ENCODE measurements at regions not wholly inside any gene's neighbourhood (a gene's known extent, or its start where the extent isn't known, plus 50 kb on each side); places are given as distances from the start of the nearest gene placed in this dataset.

DNA sequence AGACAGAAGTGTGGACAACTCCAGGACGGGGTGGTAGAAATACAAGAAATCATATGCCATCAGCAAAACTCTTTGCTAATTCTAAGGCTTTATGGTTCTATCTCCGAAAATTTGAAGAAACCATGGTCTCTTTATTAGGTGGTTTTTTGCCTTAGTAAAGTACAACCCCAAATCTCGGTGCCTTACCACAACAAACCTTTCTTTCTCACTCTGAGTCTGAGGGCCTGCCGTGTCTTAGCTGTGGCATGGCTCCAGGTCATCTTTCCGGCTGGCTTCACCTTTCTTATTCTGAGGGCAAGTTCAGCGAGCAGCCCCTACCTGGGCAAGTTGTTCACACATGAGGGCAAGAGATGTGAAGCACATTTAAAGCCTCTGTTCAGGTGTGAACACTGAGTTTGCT is 280.6 kb downstream of the TTLL7 start:
- Histone ChIP-seq H3K36me3 (no peaks in the 10 kb centered on the region), H3K4me3 (no peak overlapping the region), H3K4me1 (no peaks in the 10 kb centered on the region), H3K9me3 (no peaks in the 10 kb centered on the region), H3K27ac (no peak overlapping the region), H3K27me3 (no peaks in the 10 kb centered on the region)
- WGBS, 2 donors, result 79 to 85% methylated on average over 6 of the region's 6 CpGs
- no peak for TF ChIP-seq POLR2A (IDR thresholded peaks at IDR 0.05)
- TF ChIP-seq, protein P1, sequence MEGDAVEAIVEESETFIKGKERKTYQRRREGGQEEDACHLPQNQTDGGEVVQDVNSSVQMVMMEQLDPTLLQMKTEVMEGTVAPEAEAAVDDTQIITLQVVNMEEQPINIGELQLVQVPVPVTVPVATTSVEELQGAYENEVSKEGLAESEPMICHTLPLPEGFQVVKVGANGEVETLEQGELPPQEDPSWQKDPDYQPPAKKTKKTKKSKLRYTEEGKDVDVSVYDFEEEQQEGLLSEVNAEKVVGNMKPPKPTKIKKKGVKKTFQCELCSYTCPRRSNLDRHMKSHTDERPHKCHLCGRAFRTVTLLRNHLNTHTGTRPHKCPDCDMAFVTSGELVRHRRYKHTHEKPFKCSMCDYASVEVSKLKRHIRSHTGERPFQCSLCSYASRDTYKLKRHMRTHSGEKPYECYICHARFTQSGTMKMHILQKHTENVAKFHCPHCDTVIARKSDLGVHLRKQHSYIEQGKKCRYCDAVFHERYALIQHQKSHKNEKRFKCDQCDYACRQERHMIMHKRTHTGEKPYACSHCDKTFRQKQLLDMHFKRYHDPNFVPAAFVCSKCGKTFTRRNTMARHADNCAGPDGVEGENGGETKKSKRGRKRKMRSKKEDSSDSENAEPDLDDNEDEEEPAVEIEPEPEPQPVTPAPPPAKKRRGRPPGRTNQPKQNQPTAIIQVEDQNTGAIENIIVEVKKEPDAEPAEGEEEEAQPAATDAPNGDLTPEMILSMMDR (IDR thresholded peaks at IDR 0.05), result no peak
- intact Hi-C loops (cut with DNase I), result no loop called here
- no peak for DNase-seq

DNA sequence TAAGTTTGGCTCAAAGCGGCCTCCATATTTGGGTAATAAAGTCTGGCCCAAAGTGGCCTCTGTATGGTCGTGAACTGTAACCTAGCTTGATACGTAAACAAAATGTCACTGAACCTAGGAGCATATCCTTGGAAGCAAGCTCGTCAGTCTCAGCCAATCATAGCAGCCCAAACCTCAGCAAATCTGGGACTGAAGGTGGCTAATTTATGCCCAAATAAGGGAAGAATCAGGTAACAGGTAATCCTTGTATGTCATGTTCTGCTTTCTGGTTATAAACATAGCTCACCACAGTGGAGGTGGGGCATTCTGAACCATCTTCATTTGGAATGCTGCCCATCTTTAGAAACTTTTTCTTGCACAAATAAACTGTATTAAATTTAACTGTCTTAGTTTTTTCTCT is 281.1 kb downstream of the TTLL7 start:
- H3K27ac ChIP-seq, result no peak overlapping the region
- TF ChIP-seq POLR2A (IDR thresholded peaks at IDR 0.05), result no peak
- TF ChIP-seq, protein P1 (IDR thresholded peaks at IDR 0.05), result no peak
- no peaks in the 10 kb centered on the region for H3K36me3 ChIP-seq
- H3K4me1 ChIP-seq, result no peaks in the 10 kb centered on the region
- intact Hi-C loops (cut with DNase I), result no loop called here
- no peak overlapping the region for H3K4me3 ChIP-seq
- 74 to 98% methylated on average over 4 of the region's 4 CpGs for WGBS, 2 donors
- no peaks in the 10 kb centered on the region for H3K27me3 ChIP-seq
- no peaks in the 10 kb centered on the region for H3K9me3 ChIP-seq
- DNase-seq, result no peak

DNA sequence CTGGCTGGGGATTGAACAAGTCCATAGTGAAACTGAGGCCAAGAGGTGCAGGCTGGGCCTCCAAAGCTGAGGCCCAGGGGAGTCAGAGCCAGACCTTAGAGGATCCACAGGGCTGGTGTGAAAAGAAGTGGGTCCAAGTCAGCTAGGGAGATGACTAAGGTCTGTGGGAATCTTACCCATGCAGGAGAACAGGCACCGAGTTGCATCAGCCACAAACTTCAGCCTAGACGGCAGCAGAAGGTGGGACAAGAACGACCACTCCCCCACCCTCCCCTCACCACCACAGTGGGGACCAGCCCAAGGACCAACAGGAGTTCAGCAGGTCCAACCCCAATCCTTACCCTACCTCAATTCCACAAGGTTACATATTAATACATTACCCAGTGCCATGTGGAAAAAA is 282.3 kb downstream of the TTLL7 start:
- no peak for TF ChIP-seq POLR2A (IDR thresholded peaks at IDR 0.05)
- TF ChIP-seq, protein P1 (IDR thresholded peaks at IDR 0.05), result no peak
- 74 to 89% methylated on average over 3 of the region's 3 CpGs for WGBS, 2 donors
- Histone ChIP-seq H3K27me3 (no peaks in the 10 kb centered on the region), H3K36me3 (no peaks in the 10 kb centered on the region), H3K4me1 (no peaks in the 10 kb centered on the region), H3K9me3 (no peaks in the 10 kb centered on the region), H3K4me3 (no peak overlapping the region), H3K27ac (no peak overlapping the region)
- DNase-seq, result no peak
- intact Hi-C loops (cut with DNase I), result no loop called here

GRCh38 chr1:83715550-83715949 is 283.4 kb downstream of the TTLL7 start:
- intact Hi-C loops (cut with DNase I), result no loop called here
- 81 to 82% methylated on average over 1 of the region's 1 CpG for WGBS, 2 donors
- TF ChIP-seq, protein P1 (IDR thresholded peaks at IDR 0.05), result no peak
- no peak for TF ChIP-seq POLR2A (IDR thresholded peaks at IDR 0.05)
- Histone ChIP-seq H3K4me3 (no peak overlapping the region), H3K27me3 (no peaks in the 10 kb centered on the region), H3K4me1 (no peaks in the 10 kb centered on the region), H3K36me3 (no peaks in the 10 kb centered on the region), H3K9me3 (no peaks in the 10 kb centered on the region), H3K27ac (no peak overlapping the region)
- no peak for DNase-seq

DNA sequence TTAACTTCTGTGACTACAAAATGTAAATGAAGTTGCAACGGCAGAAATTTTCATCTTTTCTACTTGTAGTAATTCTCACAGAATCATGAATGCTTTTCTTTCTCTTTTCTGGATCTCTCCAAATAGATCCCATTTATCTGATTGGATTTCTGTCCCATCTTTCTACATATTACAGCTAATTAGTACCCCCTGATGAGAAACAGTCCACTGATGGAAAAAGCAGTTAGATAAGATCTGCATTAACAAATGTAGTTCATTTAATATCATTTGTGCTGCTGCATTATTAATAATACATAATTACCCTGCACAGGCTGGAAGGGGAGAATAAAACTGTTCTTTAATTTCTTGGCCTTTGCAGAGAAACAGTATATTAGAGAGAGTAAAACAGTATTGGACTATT is 289.3 kb downstream of the TTLL7 start:
- intact Hi-C loops (cut with DNase I), result no loop called here
- 97 to 100% methylated on average over 1 of the region's 1 CpG for WGBS, 2 donors

More for the DNA sequence above, 289.3 kb downstream of the TTLL7 start:
- no peak for DNase-seq
- Histone ChIP-seq H3K27me3 (no peaks in the 10 kb centered on the region), H3K4me3 (no peak overlapping the region), H3K27ac (no peak overlapping the region), H3K9me3 (no peaks in the 10 kb centered on the region), H3K36me3 (no peaks in the 10 kb centered on the region), H3K4me1 (no peaks in the 10 kb centered on the region)
- TF ChIP-seq, protein P1 (IDR thresholded peaks at IDR 0.05), result no peak
- TF ChIP-seq POLR2A (IDR thresholded peaks at IDR 0.05), result no peak
